ENCODE measurements at regions not wholly inside any gene's neighbourhood (a gene's known extent, or its start where the extent isn't known, plus 50 kb on each side); places are given as distances from the start of the nearest gene placed in this dataset.

DNA sequence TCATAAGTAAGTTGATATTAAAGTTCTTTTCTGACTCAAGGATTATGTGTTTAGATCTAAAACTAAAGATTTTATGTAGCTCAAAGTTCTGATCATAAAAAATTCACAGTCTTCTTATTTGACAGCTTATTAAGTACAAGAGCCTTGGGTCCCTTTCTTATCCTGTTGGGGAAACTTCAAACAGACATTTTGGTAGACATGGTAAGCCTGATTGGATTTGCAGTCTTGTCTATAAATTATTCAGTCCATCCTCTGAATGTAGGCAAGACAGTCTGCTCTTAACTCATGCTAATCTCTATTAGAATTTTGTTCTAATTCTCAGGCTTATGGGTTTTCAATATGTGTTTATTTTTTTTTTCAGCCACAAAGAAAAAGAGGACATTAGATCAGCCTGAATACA is 1718.7 kb upstream of the SLC10A2 start:
- TF ChIP-seq, protein P1, sequence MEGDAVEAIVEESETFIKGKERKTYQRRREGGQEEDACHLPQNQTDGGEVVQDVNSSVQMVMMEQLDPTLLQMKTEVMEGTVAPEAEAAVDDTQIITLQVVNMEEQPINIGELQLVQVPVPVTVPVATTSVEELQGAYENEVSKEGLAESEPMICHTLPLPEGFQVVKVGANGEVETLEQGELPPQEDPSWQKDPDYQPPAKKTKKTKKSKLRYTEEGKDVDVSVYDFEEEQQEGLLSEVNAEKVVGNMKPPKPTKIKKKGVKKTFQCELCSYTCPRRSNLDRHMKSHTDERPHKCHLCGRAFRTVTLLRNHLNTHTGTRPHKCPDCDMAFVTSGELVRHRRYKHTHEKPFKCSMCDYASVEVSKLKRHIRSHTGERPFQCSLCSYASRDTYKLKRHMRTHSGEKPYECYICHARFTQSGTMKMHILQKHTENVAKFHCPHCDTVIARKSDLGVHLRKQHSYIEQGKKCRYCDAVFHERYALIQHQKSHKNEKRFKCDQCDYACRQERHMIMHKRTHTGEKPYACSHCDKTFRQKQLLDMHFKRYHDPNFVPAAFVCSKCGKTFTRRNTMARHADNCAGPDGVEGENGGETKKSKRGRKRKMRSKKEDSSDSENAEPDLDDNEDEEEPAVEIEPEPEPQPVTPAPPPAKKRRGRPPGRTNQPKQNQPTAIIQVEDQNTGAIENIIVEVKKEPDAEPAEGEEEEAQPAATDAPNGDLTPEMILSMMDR (IDR thresholded peaks at IDR 0.05): no peak
- no peak for TF ChIP-seq POLR2A (IDR thresholded peaks at IDR 0.05)
